ENCODE measurements at regions not wholly inside any gene's neighbourhood (a gene's known extent, or its start where the extent isn't known, plus 50 kb on each side); places are given as distances from the start of the nearest gene placed in this dataset.

- no peaks in the 10 kb centered on the region for H3K36me3 ChIP-seq (ENCODE audit: control insufficient read depth in 1 of 2, insufficient read depth in 2 of 2, low read length in 2 of 2)
- no peaks in the 10 kb centered on the region for H3K4me1 ChIP-seq (ENCODE audit: control insufficient read depth in 1 of 2, insufficient read depth in 2 of 2, low read length in 2 of 2)
- ChIA-PET CTCF (no interaction called here), POLR2A (no interaction called here), RAD21 (ENCODE audit: low non-redundant PET in 1 of 2, low total read pairs in 2 of 2, uncharacterized antibody in 2 of 2, unreplicated experiment in 2 of 2) (no interaction called here)
- no peak overlapping the region for H2AFZ ChIP-seq (ENCODE audit: low read depth, low read length, poor library complexity, severe bottlenecking)
- H3K9me2 ChIP-seq (ENCODE audit: insufficient read depth): no peaks in the 10 kb centered on the region
- intact Hi-C loops (cut with micrococcal nuclease): no loop called here
- no peak for ATAC-seq
- no peak overlapping the region for H3K4me2 ChIP-seq (ENCODE audit: low read length)
- DNase-seq (ENCODE audit: low read depth, low spot score): no peak
- H3K4me3 ChIP-seq (replicated peaks in 1 of 2; ENCODE audit: low read depth in 1 of 2, low read length in 2 of 2): no peak overlapping the region
- TF ChIP-seq ELF1 (IDR thresholded peaks at IDR 0.05; ENCODE audit: borderline replicate concordance, low read depth) (no peak), CBX3 (IDR thresholded peaks at IDR 0.05; ENCODE audit: low read depth) (no peak), EZH2 (IDR thresholded peaks at IDR 0.05) (no peak), YY1 (IDR thresholded peaks at IDR 0.05; ENCODE audit: extremely low read depth, insufficient replicate concordance, low read depth, low read length) (no peak), RAD21 (IDR thresholded peaks at IDR 0.05; ENCODE audit: low read depth) (no peak), SRF (IDR thresholded peaks at IDR 0.05; ENCODE audit: low read depth) (no peak), CEBPB (IDR thresholded peaks at IDR 0.05; ENCODE audit: low read depth) (no peak), ZNF274 (IDR thresholded peaks at IDR 0.05; ENCODE audit: low read depth, low read length) (no peak), POLR2A (IDR thresholded peaks at IDR 0.05; ENCODE audit: borderline replicate concordance, extremely low read depth, insufficient read depth, insufficient read length) (no peak), ZFX (IDR thresholded peaks at IDR 0.05) (no peak), POLR2AphosphoS5 (IDR thresholded peaks at IDR 0.05; ENCODE audit: low read depth, low read length) (no peak), SP1 (IDR thresholded peaks at IDR 0.05; ENCODE audit: low read depth) (no peak), EZH2phosphoT487 (IDR thresholded peaks at IDR 0.05; ENCODE audit: borderline replicate concordance) (no peak)
- no peak overlapping the region for H3K27ac ChIP-seq (ENCODE audit: low read depth, low read length)
- no peaks in the 10 kb centered on the region for H4K20me1 ChIP-seq (ENCODE audit: insufficient read depth)
- no peaks in the 10 kb centered on the region for H3K79me2 ChIP-seq (ENCODE audit: insufficient read depth, low read length)
- H3K27me3 ChIP-seq (ENCODE audit: insufficient read depth, low read length): no peaks in the 10 kb centered on the region
- no peaks in the 10 kb centered on the region; a peak in 1 of 4 replicates for H3K9me3 ChIP-seq (ENCODE audit: control insufficient read depth in 1 of 2, insufficient read depth in 1 of 2, low read depth in 1 of 2, low read length in 2 of 2)
- H3K9ac ChIP-seq (ENCODE audit: low read length): no peak overlapping the region
- BruUV-seq (replicated peaks): no TSS peak
Observed at GRCh38 chr1:5312293-5312674, 657.9 kb downstream of the AJAP1 start.

GRCh38 chr1:5311634-5312292 lies 657.4 kb downstream of the AJAP1 start:
- Histone ChIP-seq H3K36me3 (ENCODE audit: control insufficient read depth in 1 of 2, insufficient read depth in 2 of 2, low read length in 2 of 2) (no peaks in the 10 kb centered on the region), H4K20me1 (ENCODE audit: insufficient read depth) (no peaks in the 10 kb centered on the region), H3K4me2 (ENCODE audit: low read length) (no peak overlapping the region), H3K27ac (ENCODE audit: low read depth, low read length) (no peak overlapping the region), H3K79me2 (ENCODE audit: insufficient read depth, low read length) (no peaks in the 10 kb centered on the region), H3K4me3 (replicated peaks in 1 of 2; ENCODE audit: low read depth in 1 of 2, low read length in 2 of 2) (no peak overlapping the region), H3K9me3 (ENCODE audit: control insufficient read depth in 1 of 2, insufficient read depth in 1 of 2, low read depth in 1 of 2, low read length in 2 of 2) (no peaks in the 10 kb centered on the region; a peak in 1 of 4 replicates), H3K9me2 (ENCODE audit: insufficient read depth) (no peaks in the 10 kb centered on the region), H3K27me3 (ENCODE audit: insufficient read depth, low read length) (no peaks in the 10 kb centered on the region), H3K4me1 (ENCODE audit: control insufficient read depth in 1 of 2, insufficient read depth in 2 of 2, low read length in 2 of 2) (no peaks in the 10 kb centered on the region), H2AFZ (ENCODE audit: low read depth, low read length, poor library complexity, severe bottlenecking) (no peak overlapping the region), H3K9ac (ENCODE audit: low read length) (no peak overlapping the region)
- intact Hi-C loops (cut with micrococcal nuclease): no loop called here
- POLR2A ChIA-PET: no interaction called here
- BruUV-seq (replicated peaks): no TSS peak
- DNase-seq (ENCODE audit: low read depth, low spot score): no peak
- CTCF ChIA-PET: no interaction called here
- ATAC-seq: no peak
- RAD21 ChIA-PET (ENCODE audit: low non-redundant PET in 1 of 2, low total read pairs in 2 of 2, uncharacterized antibody in 2 of 2, unreplicated experiment in 2 of 2): no interaction called here
- TF ChIP-seq EGR1 (IDR thresholded peaks at IDR 0.05; ENCODE audit: low read depth) (no peak), ATF3 (IDR thresholded peaks at IDR 0.05) (no peak), ZNF274 (IDR thresholded peaks at IDR 0.05; ENCODE audit: low read depth, low read length) (no peak), CBX3 (IDR thresholded peaks at IDR 0.05; ENCODE audit: low read depth) (no peak), ZBTB33 (IDR thresholded peaks at IDR 0.05; ENCODE audit: extremely low read depth, insufficient replicate concordance, low read length) (no peak), CEBPB (IDR thresholded peaks at IDR 0.05; ENCODE audit: low read depth) (no peak), SIN3A (IDR thresholded peaks at IDR 0.05; ENCODE audit: low read depth) (no peak), JUND (IDR thresholded peaks at IDR 0.05) (no peak), SRF (IDR thresholded peaks at IDR 0.05; ENCODE audit: low read depth) (no peak), TCF7L2 (IDR thresholded peaks at IDR 0.05; ENCODE audit: borderline replicate concordance, extremely low read depth, insufficient read depth, insufficient read length) (no peak)

Measured in HCT116 (cell line).